Central memory CD8-positive, alpha-beta T cell (primary cell): ENCODE measurements at regions not wholly inside any gene's neighbourhood (a gene's known extent, or its start where the extent isn't known, plus 50 kb on each side); places are given as distances from the start of the nearest gene placed in this dataset.
"Not testable (repeated sequence)": the region's sequence is repeated elsewhere in the genome, so short reads cannot be mapped to it uniquely, and the experiment has no call there.

Experiments used
- ATAC-seq: fragments of 150-1000 bp; cut with Tn5 transposase; replicated peaks from 2 replicates; pipeline ENCODE4 v1.10.0; 2022; ENCODE audit warnings: mild to moderate bottlenecking, moderate FRiP score, moderate number of reproducible peaks; ENCODE audit not compliant: poor library complexity, severe bottlenecking; ENCODE audit errors: extremely low read depth
- DNase-seq, 2 donors: peaks; one replicate each; pipeline ENCODE4 v3.0.0; 2021; ENCODE audit warnings: low spot score in 2 of 2
- H3K27ac Mint-ChIP-seq: one replicate; pipeline ENCODE4 v1.8.0; 2022; ENCODE audit warnings: low read depth, mild to moderate bottlenecking, moderate library complexity, mixed read lengths
- H3K27me3 Mint-ChIP-seq: one replicate; pipeline ENCODE4 v1.8.0; 2022; ENCODE audit warnings: mixed read lengths
- H3K36me3 Mint-ChIP-seq: one replicate; pipeline ENCODE4 v1.8.0; 2022; ENCODE audit warnings: mild to moderate bottlenecking, moderate library complexity, mixed read lengths; ENCODE audit not compliant: insufficient read depth
- H3K4me1 Mint-ChIP-seq: one replicate; pipeline ENCODE4 v1.8.0; 2022; ENCODE audit warnings: mixed read lengths
- H3K4me3 Mint-ChIP-seq: one replicate; pipeline ENCODE4 v1.8.0; 2022; ENCODE audit warnings: mild to moderate bottlenecking, moderate library complexity, mixed read lengths
- H3K9me3 Mint-ChIP-seq: one replicate; pipeline ENCODE4 v1.8.0; 2022; ENCODE audit warnings: mixed read lengths

DNA sequence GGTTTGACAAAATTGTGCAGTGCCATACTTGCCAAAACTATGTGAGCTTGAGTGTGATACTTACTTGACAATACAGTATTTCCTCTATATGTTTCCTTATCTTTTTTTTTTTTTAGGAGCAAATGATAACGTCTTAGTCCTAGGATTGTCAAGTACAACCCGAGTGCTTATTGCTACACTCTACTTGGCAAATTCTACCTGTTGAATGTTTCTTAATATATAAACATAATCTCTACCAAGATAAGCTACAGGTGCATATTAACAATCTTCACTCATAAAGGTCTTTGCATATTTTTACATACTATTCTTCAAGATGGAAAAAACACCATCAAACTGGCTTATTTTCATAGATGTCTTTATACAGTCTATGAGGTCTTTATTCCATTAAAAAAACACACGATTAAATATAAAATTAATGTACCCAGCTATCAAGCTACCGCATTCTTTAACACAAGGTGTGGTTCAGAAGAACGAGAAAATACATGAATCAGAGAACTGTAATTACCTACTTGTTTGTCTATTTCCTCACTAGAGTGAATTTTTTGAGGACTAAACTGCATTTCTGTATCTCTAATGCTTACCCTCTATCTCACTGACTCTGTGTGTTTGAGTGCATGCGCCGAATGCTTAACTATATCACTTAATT, 76.1 kb upstream of the PDSS1 start:
- no peaks in the 10 kb centered on the region for H3K9me3 Mint-ChIP-seq
- peaks cover 5% of the 10 kb centered on the region for H3K36me3 Mint-ChIP-seq
- no peak overlapping the region for H3K27ac Mint-ChIP-seq
- H3K4me1 Mint-ChIP-seq: no peaks in the 10 kb centered on the region
- ATAC-seq (no peak), DNase-seq (no peak)
- no peak overlapping the region for H3K4me3 Mint-ChIP-seq
- peaks cover 53% of the 10 kb centered on the region for H3K27me3 Mint-ChIP-seq

DNA sequence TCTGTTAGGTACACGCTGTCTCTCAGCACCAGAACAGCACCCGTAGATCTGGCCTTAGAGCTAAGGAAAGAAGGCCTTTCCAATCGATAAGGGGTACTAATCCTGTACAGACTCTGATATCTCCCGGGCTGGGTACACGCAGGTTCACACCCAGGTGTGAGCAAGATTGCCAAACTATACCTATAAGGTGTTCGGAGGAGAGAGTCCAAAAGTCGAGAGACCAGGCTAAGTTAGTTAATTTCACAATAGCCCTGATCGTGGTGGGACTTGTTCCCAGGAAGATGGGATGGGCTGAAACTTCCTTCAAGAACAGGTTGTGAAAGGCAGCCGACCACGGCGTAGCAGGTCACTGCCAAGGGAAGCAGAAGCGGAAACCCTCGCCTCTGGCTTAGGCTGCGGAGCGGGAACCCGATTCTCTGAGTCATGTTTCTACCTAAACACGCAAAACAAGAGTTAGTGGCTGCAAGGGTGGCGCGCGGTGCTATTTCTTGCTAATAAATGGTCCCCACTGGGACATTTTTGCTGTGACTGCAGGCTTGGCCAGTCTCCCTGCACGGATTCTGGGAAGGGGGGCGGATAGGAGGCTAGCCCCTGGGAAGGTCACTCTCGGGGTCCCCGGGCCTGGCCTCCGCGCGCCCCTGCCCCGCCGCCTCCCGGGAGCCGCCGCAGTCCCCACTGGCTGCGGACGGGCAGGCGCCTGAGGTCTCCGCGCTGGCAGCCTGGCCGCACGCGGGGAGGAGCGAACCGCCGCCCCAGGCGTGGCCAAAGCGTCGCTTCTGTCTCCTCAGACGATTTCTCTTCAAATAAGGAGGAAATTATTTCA, 75.4 kb upstream of the PDSS1 start:
- H3K4me3 Mint-ChIP-seq: peak overlapping the region; percentile 49
- H3K36me3 Mint-ChIP-seq: peaks cover 3% of the 10 kb centered on the region
- no peak overlapping the region for H3K27ac Mint-ChIP-seq
- no peaks in the 10 kb centered on the region for H3K4me1 Mint-ChIP-seq
- ATAC-seq (no peak), DNase-seq (no peak)
- H3K9me3 Mint-ChIP-seq: no peaks in the 10 kb centered on the region
- H3K27me3 Mint-ChIP-seq: peaks cover 60% of the 10 kb centered on the region

DNA sequence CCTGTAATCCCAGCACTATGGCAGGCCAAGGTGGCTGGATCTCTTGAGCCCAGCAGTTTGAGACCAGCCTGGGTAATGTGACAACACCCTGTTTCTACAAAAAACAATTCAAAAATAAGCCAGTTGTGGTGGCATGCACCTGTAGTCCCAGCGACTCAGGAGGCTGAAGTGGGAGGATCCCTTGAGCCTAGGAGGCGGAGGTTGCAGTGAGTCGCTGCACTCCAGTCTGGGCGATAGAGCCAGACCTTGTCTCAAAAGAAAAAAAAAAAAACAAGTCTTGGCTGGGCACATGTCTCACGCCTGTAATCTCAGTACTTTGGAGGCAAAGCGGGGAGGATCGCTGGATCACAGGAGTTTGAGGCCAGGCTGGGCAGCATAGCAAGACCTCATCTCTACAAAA, 74.6 kb upstream of the PDSS1 start:
- peaks cover 2% of the 10 kb centered on the region for H3K36me3 Mint-ChIP-seq
- no peak overlapping the region for H3K27ac Mint-ChIP-seq
- no peak for DNase-seq
- no peaks in the 10 kb centered on the region for H3K4me1 Mint-ChIP-seq
- no peaks in the 10 kb centered on the region for H3K9me3 Mint-ChIP-seq
- peaks cover 68% of the 10 kb centered on the region for H3K27me3 Mint-ChIP-seq
- ATAC-seq: no peak
- H3K4me3 Mint-ChIP-seq: no peak overlapping the region

DNA sequence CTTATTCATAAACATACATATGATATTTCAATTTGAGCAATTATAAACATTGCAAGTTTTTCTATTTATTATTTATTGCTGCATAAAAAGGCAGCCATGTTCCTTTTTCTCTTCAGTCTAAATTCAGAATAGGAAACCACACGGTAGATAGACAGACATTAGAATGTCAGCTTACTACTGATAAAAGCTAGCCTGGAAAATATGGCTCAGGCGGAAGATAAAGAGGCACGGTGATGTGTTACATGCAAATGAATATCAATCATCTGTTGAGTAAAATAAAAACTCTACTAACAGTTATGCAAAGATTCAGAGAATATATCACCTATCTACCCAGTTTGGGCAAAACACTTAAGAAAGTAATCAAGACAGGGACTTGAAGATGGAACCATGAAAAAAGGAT, 73.5 kb upstream of the PDSS1 start:
- Mint-ChIP-seq H3K27ac (no peak overlapping the region), H3K4me3 (no peak overlapping the region), H3K4me1 (no peaks in the 10 kb centered on the region), H3K27me3 (peaks cover 80% of the 10 kb centered on the region), H3K36me3 (peaks cover 2% of the 10 kb centered on the region), H3K9me3 (no peaks in the 10 kb centered on the region)
- no peak for DNase-seq
- ATAC-seq: no peak

DNA sequence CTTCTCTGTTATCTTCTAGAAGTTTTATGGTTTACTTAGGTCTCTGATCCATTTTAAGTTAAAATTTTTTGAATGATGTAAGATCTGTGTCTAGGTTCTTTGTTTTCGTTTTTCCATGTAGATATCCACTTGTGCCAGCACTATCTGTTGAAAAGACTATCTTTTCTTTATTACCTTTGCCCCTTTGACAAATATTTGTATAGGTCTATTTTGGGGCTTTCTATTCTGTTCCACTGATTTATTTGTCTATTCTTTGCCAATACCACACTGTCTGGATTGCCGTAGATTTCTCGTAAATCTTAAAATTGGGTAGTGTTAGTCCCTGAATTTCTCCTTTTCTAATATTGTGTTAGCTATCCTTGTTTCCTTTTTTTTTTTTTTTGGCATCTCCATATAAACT, 71.4 kb upstream of the PDSS1 start:
- Mint-ChIP-seq H3K36me3 (peaks cover 2% of the 10 kb centered on the region), H3K4me1 (no peaks in the 10 kb centered on the region), H3K27me3 (peaks cover 85% of the 10 kb centered on the region), H3K9me3 (no peaks in the 10 kb centered on the region), H3K27ac (no peak overlapping the region), H3K4me3 (no peak overlapping the region)
- ATAC-seq (no peak), DNase-seq (no peak)

DNA sequence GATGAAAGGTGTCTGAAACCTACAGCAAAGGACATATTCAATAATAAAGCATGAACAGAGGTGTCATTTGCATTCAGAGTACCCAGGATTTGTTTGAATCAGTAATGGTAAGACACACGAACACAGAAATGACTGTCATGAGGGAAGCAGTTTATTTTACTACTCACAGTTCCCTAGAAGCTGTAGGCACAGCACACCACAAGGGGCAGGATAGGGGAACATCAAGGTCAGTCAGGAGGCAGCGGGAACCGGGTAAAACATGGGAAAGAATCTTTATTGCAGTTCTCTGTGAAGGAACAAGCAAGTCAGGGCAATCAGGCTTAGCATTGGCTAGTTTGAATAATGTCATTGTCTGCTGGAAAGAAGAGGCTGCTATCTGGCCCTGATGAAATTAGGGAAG, 70.2 kb upstream of the PDSS1 start:
- no peak for ATAC-seq

DNA sequence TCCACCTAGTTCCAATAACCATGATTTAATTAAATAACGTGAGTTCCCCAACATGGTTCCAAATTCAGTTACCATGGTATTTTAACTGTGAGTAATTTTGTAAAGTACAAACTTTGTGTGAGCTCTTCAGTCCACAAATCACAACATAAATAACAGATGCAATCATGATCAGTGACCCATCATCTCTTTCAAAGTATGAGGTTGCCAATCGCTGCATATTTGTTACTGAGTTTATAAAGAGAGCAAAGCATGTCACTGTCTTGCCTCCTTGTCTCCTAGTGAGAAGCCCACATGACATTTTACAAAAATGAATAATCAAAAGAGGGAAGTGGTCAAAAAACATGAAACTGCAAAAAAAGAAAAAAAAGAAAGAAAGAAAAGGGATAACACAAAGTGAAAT, 69.1 kb upstream of the PDSS1 start:
- Mint-ChIP-seq H3K9me3 (no peaks in the 10 kb centered on the region), H3K27ac (no peak overlapping the region), H3K4me3 (no peak overlapping the region), H3K4me1 (no peaks in the 10 kb centered on the region), H3K36me3 (peaks cover 3% of the 10 kb centered on the region), H3K27me3 (peaks cover 78% of the 10 kb centered on the region)
- DNase-seq (no peak), ATAC-seq (no peak)

More for the DNA sequence above, 70.2 kb upstream of the PDSS1 start:
- no peak for DNase-seq
- H3K4me1 Mint-ChIP-seq: no peaks in the 10 kb centered on the region
- no peak overlapping the region for H3K27ac Mint-ChIP-seq
- H3K27me3 Mint-ChIP-seq: peaks cover 74% of the 10 kb centered on the region
- no peak overlapping the region for H3K4me3 Mint-ChIP-seq
- H3K36me3 Mint-ChIP-seq: peaks cover 2% of the 10 kb centered on the region
- no peaks in the 10 kb centered on the region for H3K9me3 Mint-ChIP-seq

DNA sequence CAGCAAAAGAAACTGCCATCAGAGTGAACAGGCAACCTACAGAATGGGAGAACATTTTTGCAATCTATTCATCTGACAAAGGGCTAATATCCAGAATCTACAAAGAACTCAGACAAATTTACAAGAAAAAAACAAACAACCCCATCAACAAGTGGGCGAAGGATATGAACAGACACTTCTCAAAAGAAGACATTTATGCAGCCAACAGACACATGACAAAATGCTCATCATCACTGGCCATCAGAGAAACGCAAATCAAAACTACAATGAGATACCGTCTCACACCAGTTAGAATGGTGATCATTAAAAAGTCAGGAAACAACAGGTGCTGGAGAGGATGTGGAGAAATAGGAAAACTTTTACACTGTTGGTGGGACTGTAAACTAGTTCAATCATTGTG, 65.3 kb upstream of the PDSS1 start:
- not testable (repeated sequence) for H3K4me1 Mint-ChIP-seq, DNase-seq, H3K9me3 Mint-ChIP-seq, H3K27ac Mint-ChIP-seq, ATAC-seq, H3K4me3 Mint-ChIP-seq, H3K36me3 Mint-ChIP-seq
- H3K27me3 Mint-ChIP-seq: peaks cover 49% of the 10 kb centered on the region

DNA sequence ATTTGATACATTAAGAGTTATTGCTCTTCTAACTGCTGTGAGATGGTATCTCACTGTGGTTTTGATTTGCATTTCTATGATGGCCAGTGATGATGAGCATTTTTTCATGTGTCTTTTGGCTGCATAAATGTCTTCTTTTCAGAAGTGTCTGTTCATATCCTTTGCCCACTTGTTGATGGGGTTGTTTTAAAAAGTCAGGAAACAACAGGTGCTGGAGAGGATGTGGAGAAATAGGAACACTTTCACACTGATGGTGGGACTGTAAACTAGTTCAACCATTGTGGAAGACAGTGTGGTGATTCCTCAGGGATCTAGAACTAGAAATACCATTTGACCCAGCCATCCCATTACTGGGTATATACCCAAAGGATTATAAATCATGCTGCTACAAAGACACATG, 63.4 kb upstream of the PDSS1 start:
- H3K4me3 Mint-ChIP-seq, H3K36me3 Mint-ChIP-seq, H3K9me3 Mint-ChIP-seq, H3K27ac Mint-ChIP-seq, DNase-seq, H3K4me1 Mint-ChIP-seq, ATAC-seq: not testable (repeated sequence)
- H3K27me3 Mint-ChIP-seq: peaks cover 33% of the 10 kb centered on the region

DNA sequence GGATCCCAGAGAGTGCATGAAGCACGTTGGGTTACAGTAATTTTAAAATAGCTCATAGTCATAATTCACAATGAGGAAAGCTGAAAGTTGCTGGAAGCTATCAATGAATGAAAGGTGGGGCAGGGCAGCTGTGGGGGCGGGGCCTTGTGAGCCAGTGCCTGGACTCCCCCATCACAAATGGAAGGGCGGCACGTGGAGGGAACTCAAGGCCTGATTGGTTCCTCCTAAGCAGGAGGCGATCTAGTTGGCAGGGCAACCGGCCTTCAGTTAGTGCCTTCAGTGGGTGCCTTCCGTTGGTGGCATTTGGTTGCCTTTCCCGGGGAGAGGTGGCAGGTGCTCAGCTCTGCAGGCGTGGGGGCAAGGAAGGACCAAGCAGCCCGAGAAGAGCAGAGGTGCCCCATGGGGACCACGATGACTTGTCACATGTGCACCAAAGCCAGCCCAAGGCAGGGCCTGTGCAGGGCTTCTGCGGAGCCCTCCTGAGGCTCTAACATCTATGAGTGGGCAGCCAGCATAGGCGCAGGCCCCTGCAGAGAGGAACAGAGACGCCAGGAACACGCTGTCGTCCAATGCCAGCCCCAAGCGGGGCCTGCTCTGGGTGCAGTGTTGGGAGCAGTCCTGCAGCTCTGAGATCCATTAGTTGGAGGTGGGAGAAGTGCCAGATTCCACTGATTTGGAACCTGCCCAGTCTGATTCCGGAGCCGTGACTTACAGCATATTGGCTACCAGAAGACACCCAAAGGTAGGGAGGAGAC, 59.8 kb upstream of the PDSS1 start:
- Mint-ChIP-seq H3K36me3 (peaks cover 4% of the 10 kb centered on the region), H3K4me1 (no peaks in the 10 kb centered on the region), H3K27ac (no peak overlapping the region), H3K4me3 (no peak overlapping the region), H3K27me3 (peaks cover 20% of the 10 kb centered on the region), H3K9me3 (no peaks in the 10 kb centered on the region)
- no peak for ATAC-seq
- no peak for DNase-seq

DNA sequence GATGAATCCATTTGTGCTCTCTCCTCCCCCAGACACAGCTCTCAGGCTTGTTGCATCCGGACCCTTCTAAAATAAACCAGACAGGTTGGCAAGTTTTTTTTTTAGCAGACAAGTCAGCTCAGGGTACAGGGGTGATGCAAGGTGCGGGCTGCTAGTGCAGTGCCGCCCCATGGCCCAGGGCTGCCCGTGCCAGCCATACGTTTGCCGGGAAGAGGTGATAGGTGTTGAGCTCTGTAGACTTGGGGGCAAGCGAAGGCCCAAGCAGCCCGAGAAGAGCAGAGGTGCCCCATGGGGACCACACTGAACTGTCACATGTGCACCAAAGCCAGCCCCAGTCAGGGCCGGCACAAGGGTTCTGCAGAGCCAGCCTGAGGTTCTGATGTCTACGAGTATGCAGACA, 57.1 kb upstream of the PDSS1 start:
- DNase-seq: no peak
- H3K9me3 Mint-ChIP-seq: no peaks in the 10 kb centered on the region
- no peak overlapping the region for H3K4me3 Mint-ChIP-seq
- no peak for ATAC-seq
- H3K27ac Mint-ChIP-seq: no peak overlapping the region
- peaks cover 12% of the 10 kb centered on the region for H3K27me3 Mint-ChIP-seq
- peaks cover 3% of the 10 kb centered on the region for H3K36me3 Mint-ChIP-seq
- H3K4me1 Mint-ChIP-seq: no peaks in the 10 kb centered on the region

DNA sequence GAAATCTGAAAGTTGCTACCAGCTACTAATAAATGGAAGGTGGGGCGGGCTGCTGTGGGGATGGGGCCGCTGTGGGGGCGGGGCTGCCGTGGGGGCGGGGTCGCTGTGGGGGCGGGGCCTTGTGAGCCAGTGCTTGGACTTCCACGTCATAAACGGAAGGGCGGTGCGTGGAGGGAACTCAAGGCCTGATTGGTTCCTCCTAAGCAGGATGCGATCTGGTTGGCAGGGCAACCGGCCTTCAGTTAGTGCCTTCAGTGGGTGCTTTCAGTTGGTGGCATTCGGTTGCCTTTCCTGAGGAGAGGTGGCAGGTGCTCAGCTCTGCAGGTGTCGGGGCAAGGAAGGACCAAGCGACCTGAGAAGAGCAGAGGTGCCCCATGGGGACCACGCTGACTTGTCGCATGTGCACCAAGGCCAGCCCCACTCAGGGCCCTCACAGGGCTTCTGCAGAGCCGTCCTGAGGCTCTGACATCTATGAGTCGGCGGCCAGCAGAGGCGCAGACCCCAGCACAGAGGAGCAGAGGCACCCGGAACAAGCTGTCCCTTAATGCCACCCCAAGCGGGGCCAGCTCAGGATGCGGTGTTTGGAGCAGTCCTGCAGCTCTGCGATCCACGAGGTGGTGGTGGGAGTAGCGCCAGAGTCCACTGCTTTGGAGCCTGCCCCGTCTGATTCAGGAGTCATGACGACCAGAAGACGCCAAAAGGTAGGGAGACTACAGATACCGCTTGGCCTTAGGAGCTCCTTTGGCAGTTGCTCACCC, 54.4 kb upstream of the PDSS1 start:
- Mint-ChIP-seq H3K36me3 (peaks cover 3% of the 10 kb centered on the region), H3K4me1 (no peaks in the 10 kb centered on the region), H3K27ac (no peak overlapping the region), H3K9me3 (no peaks in the 10 kb centered on the region), H3K27me3 (peaks cover 14% of the 10 kb centered on the region), H3K4me3 (no peak overlapping the region)
- DNase-seq (no peak), ATAC-seq (no peak)
